CD8-positive, alpha-beta memory T cell (primary cell): ENCODE measurements at regions not wholly inside any gene's neighbourhood (a gene's known extent, or its start where the extent isn't known, plus 50 kb on each side); places are given as distances from the start of the nearest gene placed in this dataset.

Experiments used
- CTCF ChIA-PET: fragments of 350-600 bp; sonication (Branson Sonifier 250); formaldehyde crosslinking; loops from one replicate; lab custom pipeline; 2021; ENCODE audit warnings: antibody characterized with exemption; lab: Charles Lee
- POLR2A ChIA-PET: fragments of 350-600 bp; sonication (Branson Sonifier 250); formaldehyde crosslinking; loops from one replicate; lab custom pipeline; 2021; ENCODE audit warnings: antibody characterized with exemption; lab: Charles Lee
- DNase-seq, 5 donors: peaks; one replicate each; pipeline versions ENCODE4 v3.0.0 to v3.0.0-alpha.2; 2020 to 2022; ENCODE audit warnings: mixed read lengths in 1 of 5
- H3K27ac ChIP-seq: one replicate; pipeline ENCODE4 v1.7.0; 2013; ENCODE audit warnings: low read depth, mild to moderate bottlenecking, low read length, moderate library complexity
- H3K27me3 ChIP-seq: 2 replicates; pipeline ENCODE4 v1.7.0; 2013; ENCODE audit warnings: low read length, mild to moderate bottlenecking; ENCODE audit not compliant: insufficient read depth, poor library complexity, severe bottlenecking
- H3K36me3 ChIP-seq: 2 replicates; pipeline ENCODE4 v1.7.0; 2013; ENCODE audit warnings: mild to moderate bottlenecking, low read length, moderate library complexity; ENCODE audit not compliant: insufficient read depth
- H3K4me1 ChIP-seq: 2 replicates; pipeline ENCODE4 v1.7.0; 2013; ENCODE audit warnings: mild to moderate bottlenecking, low read length, moderate library complexity; ENCODE audit not compliant: insufficient read depth
- H3K4me3 ChIP-seq: 2 replicates; pipeline ENCODE4 v1.7.0; 2013; ENCODE audit warnings: mild to moderate bottlenecking, low read length
- H3K9me3 ChIP-seq: 2 replicates; pipeline ENCODE4 v1.7.0; 2013; ENCODE audit warnings: mild to moderate bottlenecking, low read length
- H3K27ac Mint-ChIP-seq, 8 donors: one replicate each; pipeline ENCODE4 v1.8.0; 2020 to 2021; ENCODE audit warnings: mixed read lengths in 8 of 8, mild to moderate bottlenecking in 6 of 8, inconsistent platforms in 3 of 8, moderate library complexity in 3 of 8
- H3K27me3 Mint-ChIP-seq, 2 donors: one replicate each; pipeline ENCODE4 v1.8.0; 2020 to 2021; ENCODE audit warnings: mixed read lengths in 2 of 2, mild to moderate bottlenecking in 1 of 2, moderate library complexity in 1 of 2
- H3K36me3 Mint-ChIP-seq, 3 donors: one replicate each; pipeline ENCODE4 v1.8.0; 2020 to 2021; ENCODE audit warnings: mixed read lengths in 3 of 3, inconsistent platforms in 1 of 3, mild to moderate bottlenecking in 1 of 3
- H3K4me1 Mint-ChIP-seq, 3 donors: one replicate each; pipeline ENCODE4 v1.8.0; 2020 to 2021; ENCODE audit warnings: mixed read lengths in 3 of 3, inconsistent platforms in 1 of 3, mild to moderate bottlenecking in 1 of 3
- H3K4me3 Mint-ChIP-seq, 7 donors: one replicate each; pipeline ENCODE4 v1.8.0; 2020 to 2021; ENCODE audit warnings: mixed read lengths in 7 of 7, mild to moderate bottlenecking in 6 of 7, moderate library complexity in 4 of 7, inconsistent platforms in 2 of 7
- H3K9me3 Mint-ChIP-seq, 5 donors: one replicate each; pipeline ENCODE4 v1.8.0; 2020 to 2022; ENCODE audit warnings: mixed read lengths in 5 of 5, mild to moderate bottlenecking in 3 of 5, moderate library complexity in 2 of 5, inconsistent platforms in 1 of 5

DNA sequence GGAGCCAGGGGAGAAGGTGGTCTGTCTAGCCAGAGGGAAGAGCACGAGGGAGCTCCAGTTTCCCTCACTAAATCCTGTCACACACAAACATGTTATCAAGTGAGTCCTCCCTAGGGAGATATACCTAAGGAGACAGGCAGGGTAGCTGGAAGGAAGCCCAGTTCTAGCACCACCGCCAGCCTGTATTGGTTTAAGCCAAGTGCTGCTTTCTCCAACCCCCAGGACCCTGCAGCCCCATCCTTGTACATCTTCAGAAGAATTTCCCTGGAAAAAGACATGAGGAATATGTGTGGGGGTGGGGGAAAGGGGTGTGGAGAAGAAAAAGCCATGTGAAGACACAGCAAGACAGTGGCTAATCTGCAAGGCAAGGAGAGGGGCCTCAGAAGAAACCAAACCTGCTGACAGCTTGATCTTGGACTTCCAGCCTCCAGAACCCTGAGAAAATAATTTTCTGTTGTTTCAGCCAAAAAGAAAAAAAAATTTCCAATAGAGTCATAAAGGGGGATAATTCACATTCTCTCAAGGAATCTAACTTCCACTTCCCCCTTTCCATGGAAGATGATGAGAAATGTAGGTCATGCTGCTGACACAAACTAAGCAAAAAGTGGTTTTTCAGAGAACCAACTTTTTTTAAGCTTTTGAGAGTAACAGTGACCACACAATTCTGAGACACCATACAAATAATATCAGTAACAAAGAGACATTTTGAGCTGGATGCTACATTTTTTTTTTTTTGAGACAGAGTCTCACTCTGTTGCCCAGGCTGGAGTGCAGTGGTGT is 103.2 kb upstream of the PRDM1 start:
- H3K4me1 Mint-ChIP-seq, result peaks cover 20 to 32% (median 31%) of the 10 kb centered on the region in 3 donors
- DNase-seq, result no peak

DNA sequence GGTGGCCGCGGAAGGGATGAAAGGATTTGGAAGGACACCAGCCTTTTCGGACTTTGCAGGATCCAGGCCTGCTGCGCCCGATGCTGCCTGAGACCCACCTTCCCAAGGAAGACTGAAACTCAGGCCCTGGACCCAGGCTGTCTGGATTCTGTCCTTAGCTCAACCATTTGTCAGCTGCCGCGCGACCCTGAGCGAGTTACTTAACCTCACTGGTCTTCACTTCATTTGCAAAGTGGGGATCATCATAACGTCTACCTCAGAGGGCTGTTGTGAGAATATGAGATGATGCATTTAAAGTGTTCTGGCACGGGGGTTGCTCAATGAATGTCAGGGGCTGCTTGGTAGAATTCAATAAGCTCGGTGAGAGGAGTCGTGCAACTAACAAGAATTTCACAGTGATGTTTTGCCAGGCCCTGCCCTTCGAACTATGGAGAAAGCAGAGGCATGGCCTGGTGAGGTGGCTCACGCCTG is 104.2 kb upstream of the PRDM1 start:
- H3K4me1 ChIP-seq, result peaks cover 18% of the 10 kb centered on the region
- H3K9me3 Mint-ChIP-seq, result no peaks in the 10 kb centered on the region
- peaks cover 33 to 37% of the 10 kb centered on the region in 2 donors for H3K27me3 Mint-ChIP-seq
- DNase-seq, result no peak
- H3K9me3 ChIP-seq, result no peaks in the 10 kb centered on the region
- H3K36me3 ChIP-seq, result no peaks in the 10 kb centered on the region
- ChIA-PET POLR2A (interaction anchor here (1.2 to 1.5 kb wide), 2 partner anchors 10 to 12 kb away, joined by 4 to 19 read pairs; no protein-coding TSS in a partner anchor), CTCF (interaction anchor here (0.7 to 5.9 kb wide), 5 partner anchors 11 to 241 kb away, joined by 3 to 48 read pairs (median 3); no protein-coding TSS in a partner anchor)
- H3K27me3 ChIP-seq, result peaks cover 8% of the 10 kb centered on the region
- H3K4me1 Mint-ChIP-seq, result peaks cover 20 to 31% (median 30%) of the 10 kb centered on the region in 3 donors
- H3K4me3 ChIP-seq, result no peak overlapping the region
- H3K4me3 Mint-ChIP-seq, result peak overlapping the region; percentile 89 to 97 (median 94)
- no peak overlapping the region for H3K27ac ChIP-seq
- peaks cover 0 to 8% (median 5%) of the 10 kb centered on the region in 3 donors for H3K36me3 Mint-ChIP-seq
- H3K27ac Mint-ChIP-seq, result peak overlapping the region in 2 of 8 donors; percentile 22 to 60

More for the DNA sequence above, 103.2 kb upstream of the PRDM1 start:
- peaks cover 8% of the 10 kb centered on the region for H3K27me3 ChIP-seq
- Mint-ChIP-seq H3K27me3 (peaks cover 33 to 42% of the 10 kb centered on the region in 2 donors), H3K36me3 (peaks cover 0 to 8% (median 5%) of the 10 kb centered on the region in 3 donors), H3K27ac (no peak overlapping the region), H3K4me3 (peak overlapping the region in 5 of 7 donors; percentile 42 to 80 (median 56)), H3K9me3 (no peaks in the 10 kb centered on the region)
- no peak overlapping the region for H3K27ac ChIP-seq
- H3K4me3 ChIP-seq, result no peak overlapping the region
- ChIA-PET POLR2A (interaction anchor here (1.5 kb wide), 2 partner anchors 9 kb away, joined by 3 to 19 read pairs; no protein-coding TSS in a partner anchor), CTCF (interaction anchor here (1.1 to 5.9 kb wide), 4 partner anchors 10 to 136 kb away, joined by 3 to 48 read pairs (median 4); no protein-coding TSS in a partner anchor)
- no peaks in the 10 kb centered on the region for H3K36me3 ChIP-seq
- no peaks in the 10 kb centered on the region for H3K9me3 ChIP-seq
- H3K4me1 ChIP-seq, result peaks cover 18% of the 10 kb centered on the region

DNA sequence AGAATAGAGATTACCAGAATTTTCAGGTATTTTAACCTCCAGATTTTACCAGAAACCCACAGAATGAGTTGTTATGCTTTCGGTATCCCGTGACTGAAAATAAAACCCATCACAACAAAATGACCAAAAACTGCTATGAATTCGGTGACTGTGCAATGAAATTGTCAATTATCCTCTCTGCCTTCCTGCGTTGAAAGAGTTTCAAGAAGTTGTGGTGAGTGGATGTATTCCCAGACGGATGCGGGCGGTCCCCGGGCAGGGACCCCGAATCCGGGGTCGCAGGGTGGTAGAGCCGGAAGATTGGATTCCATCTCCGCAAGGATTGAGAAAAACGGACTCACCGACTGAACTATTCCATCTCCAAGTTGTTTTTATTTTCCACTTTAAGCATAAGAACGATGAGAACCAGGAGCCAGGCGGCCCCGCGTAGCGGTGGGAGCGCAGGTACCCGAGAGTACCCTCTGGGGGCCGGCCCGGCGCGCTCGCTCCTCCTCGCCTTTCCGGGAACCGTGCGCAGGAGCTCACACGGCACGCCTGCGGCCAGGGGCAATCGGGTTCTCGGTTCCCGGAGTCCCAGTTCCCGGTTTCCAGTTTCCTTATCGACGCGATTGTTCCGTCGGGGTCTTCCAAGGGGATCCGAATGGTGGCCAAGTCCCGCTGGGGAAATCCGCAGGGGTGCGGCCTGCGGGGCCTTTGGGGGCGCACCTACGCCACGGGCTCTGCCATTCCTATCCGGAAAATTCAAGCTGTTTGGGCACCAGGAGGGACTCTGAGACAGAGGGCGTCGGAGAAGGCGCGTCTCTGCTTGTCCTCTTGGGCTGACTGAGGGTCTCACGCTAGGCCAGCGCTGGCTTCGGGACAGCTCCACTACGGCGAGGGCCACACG is 104.9 kb upstream of the PRDM1 start:
- POLR2A ChIA-PET, result interaction anchor here (0.6 to 1.5 kb wide), 5 partner anchors 10 to 255 kb away, joined by 3 to 19 read pairs (median 4); no protein-coding TSS in a partner anchor
- Mint-ChIP-seq H3K27ac (peak overlapping the region in 6 of 8 donors; percentile 45 to 91 (median 86)), H3K9me3 (no peaks in the 10 kb centered on the region), H3K4me3 (peak overlapping the region; percentile 89 to 97 (median 94)), H3K27me3 (peaks cover 32 to 33% of the 10 kb centered on the region in 2 donors), H3K4me1 (peaks cover 20 to 31% (median 28%) of the 10 kb centered on the region in 3 donors), H3K36me3 (peaks cover 0 to 8% (median 5%) of the 10 kb centered on the region in 3 donors)
- Histone ChIP-seq H3K27me3 (peaks cover 8% of the 10 kb centered on the region), H3K4me1 (peaks cover 18% of the 10 kb centered on the region), H3K27ac (no peak overlapping the region), H3K9me3 (no peaks in the 10 kb centered on the region), H3K4me3 (peak overlapping the region; percentile 57), H3K36me3 (no peaks in the 10 kb centered on the region)
- peak; percentile 22 to 61 (median 28) for DNase-seq
- CTCF ChIA-PET, result interaction anchor here (0.7 to 5.9 kb wide), 5 partner anchors 12 to 242 kb away, joined by 3 to 48 read pairs (median 3); no protein-coding TSS in a partner anchor

DNA sequence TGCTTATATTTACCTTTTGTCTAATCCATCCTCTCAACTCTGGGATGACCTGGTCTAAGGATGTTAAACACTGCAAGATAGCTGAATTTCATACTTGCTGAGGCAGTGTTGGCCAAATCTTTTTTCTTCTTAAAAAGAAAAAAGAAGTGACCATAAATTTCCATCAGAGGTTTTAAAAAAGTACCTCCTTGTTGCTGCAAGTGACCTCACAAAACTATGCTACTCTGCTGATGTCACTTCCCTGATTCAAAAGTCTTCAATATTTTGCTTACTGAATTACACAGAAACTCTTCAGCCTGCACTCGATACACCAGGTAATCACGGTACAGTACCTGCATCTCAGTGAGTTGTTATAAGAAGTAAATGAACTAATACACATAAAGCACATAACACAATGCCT is 107.2 kb upstream of the PRDM1 start:
- Mint-ChIP-seq H3K4me3 (peak overlapping the region in 1 of 7 donors; percentile 85), H3K27ac (no peak overlapping the region), H3K27me3 (peaks cover 17 to 20% of the 10 kb centered on the region in 2 donors), H3K4me1 (peaks cover 14 to 24% (median 24%) of the 10 kb centered on the region in 3 donors), H3K9me3 (peaks cover 0 to 6% (median 0%) of the 10 kb centered on the region in 5 donors), H3K36me3 (peaks cover 0 to 16% (median 5%) of the 10 kb centered on the region in 3 donors)
- Histone ChIP-seq H3K36me3 (no peaks in the 10 kb centered on the region), H3K4me1 (peaks cover 10% of the 10 kb centered on the region), H3K27ac (no peak overlapping the region), H3K27me3 (peaks cover 8% of the 10 kb centered on the region), H3K4me3 (no peak overlapping the region), H3K9me3 (no peaks in the 10 kb centered on the region)
- ChIA-PET CTCF (interaction anchor here (5.9 kb wide), 1 partner anchor 14 kb away, joined by 48 read pairs; no protein-coding TSS in a partner anchor), POLR2A (interaction anchor here (1.2 kb wide), 1 partner anchor 15 kb away, joined by 3 read pairs; no protein-coding TSS in a partner anchor)
- DNase-seq, result no peak

DNA sequence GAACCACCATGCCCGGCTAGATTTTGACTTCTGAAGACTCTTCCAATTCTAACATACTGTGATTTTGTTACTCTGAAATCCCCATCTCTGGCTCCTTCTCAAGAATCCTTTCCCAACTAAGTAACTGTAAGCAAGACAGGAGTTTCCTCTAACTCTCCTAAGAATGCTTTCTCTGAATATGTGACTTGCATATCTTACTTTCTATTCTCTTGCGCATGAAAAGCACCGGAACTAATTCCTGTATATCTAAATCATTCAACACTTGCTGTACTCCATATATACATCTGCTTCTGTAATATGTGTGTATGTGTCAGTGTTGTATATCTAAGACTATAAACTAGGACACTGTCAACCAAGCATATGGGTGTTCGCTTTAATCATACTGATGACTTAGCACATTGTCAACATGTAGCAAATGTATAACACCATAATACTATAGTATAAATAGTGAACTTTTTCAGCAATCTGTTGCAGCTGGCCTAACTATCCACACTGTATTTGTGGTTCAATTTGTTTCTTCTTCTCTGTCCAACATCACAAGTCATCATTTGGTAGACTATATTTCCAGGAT is 108.1 kb upstream of the PRDM1 start:
- ChIA-PET CTCF (no interaction called here), POLR2A (interaction anchor here (1.2 kb wide), 1 partner anchor 16 kb away, joined by 3 read pairs; no protein-coding TSS in a partner anchor)
- peaks cover 8% of the 10 kb centered on the region for H3K27me3 ChIP-seq
- peaks cover 10% of the 10 kb centered on the region for H3K4me1 ChIP-seq
- H3K9me3 ChIP-seq, result peaks cover 3% of the 10 kb centered on the region
- Mint-ChIP-seq H3K4me1 (peaks cover 14 to 24% (median 24%) of the 10 kb centered on the region in 3 donors), H3K9me3 (peaks cover 8 to 16% (median 8%) of the 10 kb centered on the region in 5 donors), H3K36me3 (peaks cover 7 to 26% (median 9%) of the 10 kb centered on the region in 3 donors), H3K27me3 (peaks cover 11 to 15% of the 10 kb centered on the region in 2 donors), H3K27ac (no peak overlapping the region), H3K4me3 (no peak overlapping the region)
- no peak overlapping the region for H3K27ac ChIP-seq
- H3K4me3 ChIP-seq, result no peak overlapping the region
- DNase-seq, result no peak
- no peaks in the 10 kb centered on the region for H3K36me3 ChIP-seq

DNA sequence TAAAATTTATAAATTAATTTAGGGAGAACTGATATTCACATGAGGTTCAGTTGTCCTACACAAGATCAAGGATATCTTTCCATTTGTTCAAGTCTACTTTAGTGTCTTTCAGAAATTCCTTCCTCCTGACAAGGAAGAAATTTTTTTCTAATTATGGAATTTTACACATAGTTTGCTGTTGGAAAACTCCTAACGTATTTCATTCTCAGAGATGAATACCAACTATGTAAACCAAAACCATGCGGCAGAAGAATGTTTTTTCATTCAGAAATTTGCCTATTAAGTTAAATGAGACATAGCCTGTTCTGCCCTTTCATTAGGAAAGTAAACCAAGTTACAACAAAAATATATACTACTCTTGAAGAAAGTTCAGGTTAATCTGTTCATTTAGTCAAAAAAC is 111.2 kb upstream of the PRDM1 start:
- no peak overlapping the region for H3K4me3 ChIP-seq
- Mint-ChIP-seq H3K9me3 (peaks cover 18 to 41% (median 27%) of the 10 kb centered on the region in 5 donors), H3K4me3 (no peak overlapping the region), H3K36me3 (peaks cover 4 to 51% (median 15%) of the 10 kb centered on the region in 3 donors), H3K27me3 (peaks cover 0 to 5% of the 10 kb centered on the region in 2 donors), H3K27ac (no peak overlapping the region), H3K4me1 (peaks cover 6 to 15% (median 11%) of the 10 kb centered on the region in 3 donors)
- H3K9me3 ChIP-seq, result peaks cover 15% of the 10 kb centered on the region
- ChIA-PET CTCF (no interaction called here), POLR2A (no interaction called here)
- DNase-seq, result no peak
- no peaks in the 10 kb centered on the region for H3K27me3 ChIP-seq
- H3K27ac ChIP-seq, result no peak overlapping the region
- no peaks in the 10 kb centered on the region for H3K36me3 ChIP-seq
- no peaks in the 10 kb centered on the region for H3K4me1 ChIP-seq

DNA sequence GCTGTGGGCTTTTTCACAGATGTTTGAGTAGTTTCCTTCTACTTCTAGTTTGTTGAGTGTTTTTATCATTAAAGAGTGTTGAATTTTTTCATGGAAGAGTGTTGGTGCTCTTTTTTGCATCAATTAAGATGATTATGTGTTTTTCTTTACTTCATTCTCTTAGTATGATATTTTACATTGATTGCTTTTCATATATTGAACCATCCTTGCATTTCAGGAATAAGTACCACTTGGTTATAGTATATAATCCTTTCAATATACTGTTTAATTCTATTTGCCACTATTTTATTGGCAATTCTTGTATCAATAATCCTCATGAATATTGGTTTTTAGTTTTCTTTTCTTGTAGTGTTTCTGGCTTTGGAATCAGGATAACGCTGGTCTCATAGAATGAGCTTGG is 113.7 kb upstream of the PRDM1 start:
- DNase-seq, result no peak
- POLR2A ChIA-PET, result interaction anchor here (1.2 kb wide), 1 partner anchor 19 kb away, joined by 3 read pairs; no protein-coding TSS in a partner anchor
- Histone ChIP-seq H3K27ac (no peak overlapping the region), H3K4me3 (no peak overlapping the region), H3K9me3 (peaks cover 15% of the 10 kb centered on the region), H3K36me3 (no peaks in the 10 kb centered on the region), H3K4me1 (no peaks in the 10 kb centered on the region), H3K27me3 (no peaks in the 10 kb centered on the region)
- no peak overlapping the region for H3K4me3 Mint-ChIP-seq
- H3K36me3 Mint-ChIP-seq, result peaks cover 4 to 57% (median 18%) of the 10 kb centered on the region in 3 donors
- CTCF ChIA-PET, result no interaction called here
- H3K27me3 Mint-ChIP-seq, result peaks cover 0 to 2% of the 10 kb centered on the region in 2 donors
- no peak overlapping the region for H3K27ac Mint-ChIP-seq
- H3K4me1 Mint-ChIP-seq, result no peaks in the 10 kb centered on the region
- H3K9me3 Mint-ChIP-seq, result peaks cover 25 to 51% (median 38%) of the 10 kb centered on the region in 5 donors
